ENCODE measurements at regions not wholly inside any gene's neighbourhood (a gene's known extent, or its start where the extent isn't known, plus 50 kb on each side); places are given as distances from the start of the nearest gene placed in this dataset.

DNA sequence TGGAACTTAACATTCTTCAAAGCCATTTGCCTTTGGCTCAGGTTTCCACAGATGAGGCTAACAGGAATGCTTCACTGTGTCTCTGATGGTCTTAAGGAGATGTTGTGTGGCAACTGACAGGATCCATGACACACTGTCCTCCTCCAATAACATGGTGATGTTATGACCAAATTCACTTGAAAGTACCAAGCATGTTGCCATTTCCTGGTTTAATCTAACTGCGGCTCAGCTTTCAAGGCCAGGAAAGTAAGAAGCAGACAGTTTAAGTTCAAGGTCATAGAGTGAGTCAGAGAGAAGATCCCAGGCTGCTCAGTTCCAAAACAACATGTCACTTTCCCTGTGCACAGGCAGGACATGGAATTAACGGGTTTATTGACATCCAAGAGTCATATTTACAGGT, 513.6 kb downstream of the STK39 start:
- no peak overlapping the region for H3K4me3 Mint-ChIP-seq
- H3K36me3 Mint-ChIP-seq (ENCODE audit: low read depth): peaks cover 2% of the 10 kb centered on the region
- peaks cover 34% of the 10 kb centered on the region for H3K4me1 Mint-ChIP-seq
- no peak for TF ChIP-seq CTCF (conservative IDR thresholded peaks at IDR 0.05)
- H3K27ac Mint-ChIP-seq (ENCODE audit: unreplicated experiment): no peak overlapping the region
- DNase-seq (ENCODE audit: low read depth, low spot score): no peak
- H3K9me3 Mint-ChIP-seq: no peaks in the 10 kb centered on the region
- H3K27me3 Mint-ChIP-seq (ENCODE audit: low read depth): no peaks in the 10 kb centered on the region

- no peak overlapping the region for H3K4me3 Mint-ChIP-seq
- H3K27me3 Mint-ChIP-seq (ENCODE audit: low read depth): no peaks in the 10 kb centered on the region
- TF ChIP-seq CTCF (conservative IDR thresholded peaks at IDR 0.05): no peak
- H3K27ac Mint-ChIP-seq (ENCODE audit: unreplicated experiment): no peak overlapping the region
- H3K9me3 Mint-ChIP-seq: no peaks in the 10 kb centered on the region
- DNase-seq (ENCODE audit: low read depth, low spot score): no peak
- H3K36me3 Mint-ChIP-seq (ENCODE audit: low read depth): peaks cover under 1% of the 10 kb centered on the region
- H3K4me1 Mint-ChIP-seq: peaks cover 34% of the 10 kb centered on the region
Measured at GRCh38 chr2:167732326-167732725, 515.1 kb downstream of the STK39 start.

GRCh38 chr2:167729911-167730310, 517.5 kb downstream of the STK39 start:
- Mint-ChIP-seq H3K36me3 (ENCODE audit: low read depth) (no peaks in the 10 kb centered on the region), H3K4me3 (no peak overlapping the region), H3K9me3 (peaks cover 3% of the 10 kb centered on the region), H3K4me1 (peaks cover 34% of the 10 kb centered on the region), H3K27me3 (ENCODE audit: low read depth) (no peaks in the 10 kb centered on the region), H3K27ac (ENCODE audit: unreplicated experiment) (peak overlapping the region; percentile 32)
- no peak for TF ChIP-seq CTCF (conservative IDR thresholded peaks at IDR 0.05)
- no peak for DNase-seq (ENCODE audit: low read depth, low spot score)

DNA sequence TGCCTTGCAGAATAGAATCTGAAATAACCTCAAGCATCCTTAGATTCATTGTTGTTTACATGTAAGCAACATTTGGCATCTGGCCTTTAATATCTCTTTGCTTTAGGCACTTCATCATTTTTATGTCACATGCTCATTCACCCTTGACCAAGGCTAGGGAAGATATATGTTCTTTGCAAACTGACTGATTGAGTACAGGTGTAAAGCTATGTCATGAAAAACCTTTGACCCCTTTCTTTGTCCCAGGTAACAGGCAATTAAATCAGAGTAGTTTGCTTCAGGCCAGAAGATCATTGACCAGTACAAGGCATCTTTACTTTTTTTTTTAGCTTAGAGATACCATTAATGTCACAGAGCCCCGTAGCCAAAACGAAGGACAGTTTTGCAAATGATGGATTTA, 520.6 kb downstream of the STK39 start:
- no peaks in the 10 kb centered on the region for H3K27me3 Mint-ChIP-seq (ENCODE audit: low read depth)
- no peaks in the 10 kb centered on the region for H3K36me3 Mint-ChIP-seq (ENCODE audit: low read depth)
- H3K27ac Mint-ChIP-seq (ENCODE audit: unreplicated experiment): no peak overlapping the region
- DNase-seq (ENCODE audit: low read depth, low spot score): no peak
- H3K4me1 Mint-ChIP-seq: peaks cover 19% of the 10 kb centered on the region
- H3K4me3 Mint-ChIP-seq: no peak overlapping the region
- no peak for TF ChIP-seq CTCF (conservative IDR thresholded peaks at IDR 0.05)
- peaks cover 3% of the 10 kb centered on the region for H3K9me3 Mint-ChIP-seq

GRCh38 chr2:167721593-167721992, 525.8 kb downstream of the STK39 start:
- no peaks in the 10 kb centered on the region for H3K36me3 Mint-ChIP-seq (ENCODE audit: low read depth)

More at GRCh38 chr2:167721593-167721992, 525.8 kb downstream of the STK39 start:
- Mint-ChIP-seq H3K4me3 (no peak overlapping the region), H3K4me1 (peaks cover 4% of the 10 kb centered on the region), H3K9me3 (peaks cover 5% of the 10 kb centered on the region), H3K27ac (ENCODE audit: unreplicated experiment) (no peak overlapping the region), H3K27me3 (ENCODE audit: low read depth) (no peaks in the 10 kb centered on the region)
- no peak for DNase-seq (ENCODE audit: low read depth, low spot score)
- TF ChIP-seq CTCF (conservative IDR thresholded peaks at IDR 0.05): no peak

Measured in neural crest cell (in vitro differentiated cells).